CD4-positive, CD25-positive, alpha-beta regulatory T cell (primary cell): ENCODE measurements at regions not wholly inside any gene's neighbourhood (a gene's known extent, or its start where the extent isn't known, plus 50 kb on each side); places are given as distances from the start of the nearest gene placed in this dataset.

Source experiments
- ATAC-seq, 2 donors: fragments of 150-1000 bp; cut with Tn5 transposase; one replicate each; pipeline ENCODE4 v1.10.0; 2021; ENCODE audit warnings: low read depth in 2 of 2, moderate number of reproducible peaks in 2 of 2, moderate library complexity in 1 of 2
- DNase-seq, 3 donors: peaks; one replicate each; pipeline versions ENCODE4 v3.0.0 to v3.0.0-alpha.2; 2012 to 2022; ENCODE audit warnings: mixed read lengths in 1 of 3
- H3K27ac ChIP-seq: one replicate; pipeline ENCODE4 v1.7.0; 2013; ENCODE audit warnings: mild to moderate bottlenecking, low read length; ENCODE audit not compliant: insufficient read depth, poor library complexity, severe bottlenecking
- H3K27me3 ChIP-seq: one replicate; pipeline ENCODE4 v1.7.0; 2013; ENCODE audit warnings: low read length; ENCODE audit not compliant: control insufficient read depth, insufficient read depth
- H3K36me3 ChIP-seq: one replicate; pipeline ENCODE4 v1.7.0; 2013; ENCODE audit warnings: mild to moderate bottlenecking, low read length, moderate library complexity; ENCODE audit not compliant: control insufficient read depth, insufficient read depth
- H3K4me1 ChIP-seq: 2 replicates; pipeline ENCODE4 v1.7.0; 2013; ENCODE audit warnings: mild to moderate bottlenecking, low read length; ENCODE audit not compliant: insufficient read depth, control insufficient read depth, poor library complexity, severe bottlenecking
- H3K4me3 ChIP-seq: one replicate; pipeline ENCODE4 v1.7.0; 2013; ENCODE audit warnings: low read depth, mild to moderate bottlenecking, low read length, moderate library complexity
- H3K9me3 ChIP-seq, 2 experiments: 1 replicate in 1 of 2; 2 replicates in 1 of 2; pipeline ENCODE4 v1.7.0; 2013; ENCODE audit warnings: low read length in 2 of 2, mild to moderate bottlenecking in 1 of 2, moderate library complexity in 1 of 2; ENCODE audit not compliant: control insufficient read depth in 2 of 2
- H3K27ac Mint-ChIP-seq, 3 donors: one replicate each; pipeline ENCODE4 v1.8.0; 2020 to 2022; ENCODE audit warnings: mild to moderate bottlenecking in 3 of 3, mixed read lengths in 3 of 3, moderate library complexity in 2 of 3
- H3K27me3 Mint-ChIP-seq: one replicate; pipeline ENCODE4 v1.8.0; 2022; ENCODE audit warnings: mild to moderate bottlenecking, mixed read lengths
- H3K36me3 Mint-ChIP-seq: one replicate; pipeline ENCODE4 v1.8.0; 2020; ENCODE audit warnings: mixed read lengths
- H3K4me1 Mint-ChIP-seq, 4 donors: one replicate each; pipeline ENCODE4 v1.8.0; 2020 to 2022; ENCODE audit warnings: mixed read lengths in 4 of 4, mild to moderate bottlenecking in 1 of 4
- H3K4me3 Mint-ChIP-seq, 4 donors: one replicate each; pipeline ENCODE4 v1.8.0; 2020 to 2022; ENCODE audit warnings: mild to moderate bottlenecking in 4 of 4, mixed read lengths in 4 of 4, moderate library complexity in 3 of 4
- H3K9me3 Mint-ChIP-seq, 7 donors: one replicate each; pipeline ENCODE4 v1.8.0; 2020 to 2022; ENCODE audit warnings: mixed read lengths in 7 of 7, mild to moderate bottlenecking in 3 of 7, moderate library complexity in 2 of 7

DNA sequence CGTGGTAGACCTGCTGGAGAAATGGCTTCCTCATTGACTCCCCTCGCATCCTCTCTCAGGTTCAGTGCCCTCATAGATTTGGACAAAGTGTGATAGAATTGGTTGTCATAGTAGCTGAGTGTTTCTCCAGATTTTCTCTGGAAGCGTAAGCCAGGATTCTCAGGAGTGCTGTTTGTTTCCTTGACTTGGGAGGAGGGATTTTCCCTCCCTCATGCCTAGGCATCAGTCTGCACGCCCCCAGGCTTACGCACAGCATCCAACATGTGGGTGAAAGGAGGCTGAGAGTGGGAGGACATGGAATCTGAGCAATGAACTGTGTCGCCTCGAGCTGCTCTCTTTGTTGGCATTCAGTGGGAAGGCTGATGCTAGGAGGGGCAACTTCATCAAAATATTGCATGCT is 503.5 kb downstream of the LTN1 start:
- Histone ChIP-seq H3K27me3 (no peaks in the 10 kb centered on the region), H3K36me3 (no peaks in the 10 kb centered on the region), H3K4me3 (no peak overlapping the region), H3K27ac (no peak overlapping the region), H3K4me1 (no peaks in the 10 kb centered on the region), H3K9me3 (no peaks in the 10 kb centered on the region)
- Mint-ChIP-seq H3K4me1 (no peaks in the 10 kb centered on the region), H3K27me3 (no peaks in the 10 kb centered on the region), H3K9me3 (peaks cover 0 to 3% (median 0%) of the 10 kb centered on the region in 7 donors), H3K36me3 (no peaks in the 10 kb centered on the region), H3K4me3 (no peak overlapping the region), H3K27ac (no peak overlapping the region)
- DNase-seq (no peak), ATAC-seq (no peak)

DNA sequence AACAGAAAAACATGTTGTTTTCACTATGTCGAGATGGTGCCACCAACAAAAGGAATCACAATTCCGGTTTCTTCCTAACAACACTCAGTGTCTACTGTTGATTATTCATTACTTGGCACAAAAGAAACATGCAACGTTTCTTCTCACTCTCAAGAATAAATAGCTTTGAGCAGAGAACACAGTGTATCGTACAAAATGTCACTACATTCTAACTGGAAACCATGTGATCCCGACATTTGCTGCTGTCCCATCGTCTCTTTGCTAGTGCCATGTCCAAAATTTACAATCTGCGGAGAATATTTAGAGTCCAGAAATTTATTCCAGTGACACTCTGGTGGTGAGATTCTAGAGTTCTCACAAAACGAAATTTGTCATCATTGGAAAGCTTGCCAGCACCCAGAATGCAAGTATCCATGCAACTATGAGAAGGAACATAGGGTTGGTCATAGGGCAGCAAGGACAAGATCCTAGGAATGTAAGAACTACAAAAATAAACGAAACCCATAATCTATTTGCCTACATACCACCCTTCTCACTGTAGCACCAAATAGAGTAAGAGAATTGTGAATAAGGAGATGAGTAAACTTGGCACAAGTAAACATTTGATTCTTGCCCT is 505.1 kb downstream of the LTN1 start:
- Histone ChIP-seq H3K36me3 (no peaks in the 10 kb centered on the region), H3K4me3 (no peak overlapping the region), H3K27me3 (no peaks in the 10 kb centered on the region), H3K4me1 (no peaks in the 10 kb centered on the region), H3K9me3 (no peaks in the 10 kb centered on the region), H3K27ac (no peak overlapping the region)
- Mint-ChIP-seq H3K27me3 (no peaks in the 10 kb centered on the region), H3K4me1 (no peaks in the 10 kb centered on the region), H3K4me3 (no peak overlapping the region), H3K9me3 (peaks cover 0 to 3% (median 0%) of the 10 kb centered on the region in 7 donors), H3K36me3 (no peaks in the 10 kb centered on the region), H3K27ac (no peak overlapping the region)
- DNase-seq (no peak), ATAC-seq (no peak)

DNA sequence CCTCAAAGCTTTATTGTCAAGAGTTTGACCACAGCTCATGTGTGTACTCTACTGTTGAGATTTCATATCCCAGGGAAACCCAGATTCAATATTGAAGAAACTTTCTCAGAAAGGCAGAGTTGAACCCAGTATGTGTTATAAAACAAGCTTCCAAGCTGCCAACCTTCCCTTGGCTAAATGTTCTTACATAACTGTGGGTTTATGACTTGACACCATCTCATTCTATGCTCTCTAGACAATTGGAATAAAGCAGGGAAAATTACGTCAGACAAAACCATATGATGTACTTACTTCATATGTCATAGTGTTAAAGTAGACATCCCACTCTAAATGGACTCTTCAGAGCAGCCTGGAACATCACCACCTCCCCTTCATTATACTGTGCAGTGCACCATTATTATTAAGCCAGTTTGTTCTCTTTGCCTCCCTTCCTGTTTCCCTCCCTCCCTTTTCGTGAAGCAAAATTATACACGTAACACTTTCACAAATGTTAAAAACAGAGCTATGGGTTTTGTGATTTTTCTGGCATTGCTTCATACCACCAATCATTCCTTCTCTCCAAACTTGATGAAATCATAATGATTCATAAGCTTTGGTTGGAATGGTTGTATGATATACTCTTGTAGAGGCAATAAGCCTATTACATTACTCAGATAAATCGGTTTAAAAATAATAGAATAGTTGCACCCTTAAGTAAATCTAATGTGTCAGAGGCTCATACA is 507.2 kb downstream of the LTN1 start:
- ATAC-seq: no peak
- no peak for DNase-seq
- no peaks in the 10 kb centered on the region for H3K27me3 Mint-ChIP-seq
- no peak overlapping the region for H3K27ac Mint-ChIP-seq
- H3K27ac ChIP-seq: no peak overlapping the region
- no peaks in the 10 kb centered on the region for H3K4me1 ChIP-seq
- no peak overlapping the region for H3K4me3 ChIP-seq
- no peaks in the 10 kb centered on the region for H3K4me1 Mint-ChIP-seq
- no peaks in the 10 kb centered on the region for H3K36me3 ChIP-seq
- H3K36me3 Mint-ChIP-seq: no peaks in the 10 kb centered on the region
- H3K27me3 ChIP-seq: no peaks in the 10 kb centered on the region
- peaks cover 0 to 3% (median 0%) of the 10 kb centered on the region in 7 donors for H3K9me3 Mint-ChIP-seq
- no peak overlapping the region for H3K4me3 Mint-ChIP-seq
- no peaks in the 10 kb centered on the region for H3K9me3 ChIP-seq

DNA sequence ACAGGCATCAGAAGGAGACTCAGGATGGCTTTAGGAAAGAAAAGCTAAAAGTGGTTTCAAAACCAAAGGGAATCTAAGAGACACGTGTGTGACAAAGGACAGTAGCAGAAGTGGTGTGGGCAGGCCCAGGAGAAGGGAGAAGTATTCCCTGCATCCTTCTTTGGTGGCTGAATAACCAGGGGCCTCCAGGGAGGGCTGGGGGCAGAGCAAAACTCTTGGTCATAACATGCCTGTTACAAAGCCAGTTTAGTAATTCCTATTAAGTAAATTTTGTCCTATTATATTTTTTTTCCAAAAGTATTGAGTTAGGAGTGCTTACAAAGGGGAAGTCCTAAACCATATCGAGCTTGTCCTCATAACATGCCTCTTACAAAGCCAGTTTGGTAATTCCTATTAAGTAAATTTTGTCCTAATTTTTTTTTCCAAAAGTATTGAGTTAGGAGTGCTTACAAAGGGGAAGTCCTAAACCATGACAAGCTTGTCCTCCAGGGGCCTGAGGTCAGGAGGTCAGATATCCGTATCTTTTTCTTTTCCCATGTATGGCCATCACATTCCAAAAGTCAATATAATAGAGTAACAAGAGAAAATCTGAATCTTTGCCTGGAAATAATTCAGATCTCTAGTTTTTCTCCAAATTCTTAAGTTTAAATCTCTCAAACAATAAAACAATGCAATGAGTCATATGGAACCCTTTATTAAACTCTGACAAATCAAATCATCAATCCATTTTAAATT is 509.2 kb downstream of the LTN1 start:
- H3K4me1 ChIP-seq: no peaks in the 10 kb centered on the region
- no peaks in the 10 kb centered on the region for H3K36me3 ChIP-seq
- ATAC-seq: no peak
- Mint-ChIP-seq H3K9me3 (peaks cover 0 to 3% (median 0%) of the 10 kb centered on the region in 7 donors), H3K4me3 (no peak overlapping the region), H3K27ac (no peak overlapping the region), H3K27me3 (no peaks in the 10 kb centered on the region), H3K4me1 (no peaks in the 10 kb centered on the region), H3K36me3 (no peaks in the 10 kb centered on the region)
- DNase-seq: no peak
- H3K27me3 ChIP-seq: no peaks in the 10 kb centered on the region
- no peaks in the 10 kb centered on the region for H3K9me3 ChIP-seq
- no peak overlapping the region for H3K4me3 ChIP-seq
- H3K27ac ChIP-seq: no peak overlapping the region

DNA sequence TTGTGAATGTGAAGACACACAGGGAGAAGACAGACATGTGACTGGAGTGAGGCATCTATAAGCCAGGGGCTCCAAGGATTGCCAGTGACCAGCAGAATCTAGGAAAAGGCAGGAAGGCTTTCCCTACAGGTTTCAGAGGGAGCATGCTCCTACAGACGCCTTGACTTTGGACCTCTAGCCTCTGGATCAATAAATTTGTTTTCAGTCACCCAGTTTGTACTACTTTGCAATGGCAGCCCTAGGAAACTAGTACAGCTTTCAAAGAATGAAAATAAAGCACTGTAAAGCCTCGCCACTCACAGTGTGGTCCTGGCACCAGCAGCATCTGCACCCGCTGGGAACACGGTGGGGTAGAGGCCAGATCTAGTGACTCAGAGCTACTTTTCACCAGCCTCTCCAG is 510.0 kb downstream of the LTN1 start:
- Histone ChIP-seq H3K9me3 (no peaks in the 10 kb centered on the region), H3K36me3 (no peaks in the 10 kb centered on the region), H3K4me1 (no peaks in the 10 kb centered on the region), H3K4me3 (no peak overlapping the region), H3K27ac (no peak overlapping the region), H3K27me3 (no peaks in the 10 kb centered on the region)
- no peak overlapping the region for H3K4me3 Mint-ChIP-seq
- H3K27me3 Mint-ChIP-seq: no peaks in the 10 kb centered on the region
- ATAC-seq (no peak), DNase-seq (no peak)
- H3K27ac Mint-ChIP-seq: no peak overlapping the region
- peaks cover 0 to 3% (median 0%) of the 10 kb centered on the region in 7 donors for H3K9me3 Mint-ChIP-seq
- no peaks in the 10 kb centered on the region for H3K4me1 Mint-ChIP-seq
- H3K36me3 Mint-ChIP-seq: no peaks in the 10 kb centered on the region

DNA sequence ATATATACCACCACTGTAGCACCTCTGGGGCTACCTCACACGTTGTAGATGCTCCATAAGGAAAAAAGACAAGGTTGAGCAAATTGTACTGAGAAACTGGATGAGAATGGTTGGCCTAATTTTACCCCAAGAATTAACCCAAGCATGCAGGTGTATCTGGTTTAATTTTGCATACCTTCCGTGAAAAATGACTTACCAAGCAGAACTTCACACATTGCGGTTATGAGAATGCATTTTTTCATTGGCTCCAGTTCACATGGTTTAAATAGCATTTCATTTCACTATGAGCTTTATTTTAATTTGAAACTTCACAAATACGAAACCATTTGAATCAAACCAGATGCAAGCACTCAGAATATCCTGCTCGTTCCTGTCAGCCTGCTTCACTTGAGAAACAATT is 512.2 kb downstream of the LTN1 start:
- Mint-ChIP-seq H3K4me3 (no peak overlapping the region), H3K9me3 (peaks cover 0 to 4% (median 0%) of the 10 kb centered on the region in 7 donors), H3K27me3 (no peaks in the 10 kb centered on the region), H3K4me1 (no peaks in the 10 kb centered on the region), H3K27ac (no peak overlapping the region), H3K36me3 (no peaks in the 10 kb centered on the region)
- no peak for ATAC-seq
- H3K27ac ChIP-seq: no peak overlapping the region
- no peaks in the 10 kb centered on the region for H3K9me3 ChIP-seq
- H3K4me3 ChIP-seq: no peak overlapping the region
- DNase-seq: no peak
- H3K27me3 ChIP-seq: no peaks in the 10 kb centered on the region
- no peaks in the 10 kb centered on the region for H3K4me1 ChIP-seq
- no peaks in the 10 kb centered on the region for H3K36me3 ChIP-seq

DNA sequence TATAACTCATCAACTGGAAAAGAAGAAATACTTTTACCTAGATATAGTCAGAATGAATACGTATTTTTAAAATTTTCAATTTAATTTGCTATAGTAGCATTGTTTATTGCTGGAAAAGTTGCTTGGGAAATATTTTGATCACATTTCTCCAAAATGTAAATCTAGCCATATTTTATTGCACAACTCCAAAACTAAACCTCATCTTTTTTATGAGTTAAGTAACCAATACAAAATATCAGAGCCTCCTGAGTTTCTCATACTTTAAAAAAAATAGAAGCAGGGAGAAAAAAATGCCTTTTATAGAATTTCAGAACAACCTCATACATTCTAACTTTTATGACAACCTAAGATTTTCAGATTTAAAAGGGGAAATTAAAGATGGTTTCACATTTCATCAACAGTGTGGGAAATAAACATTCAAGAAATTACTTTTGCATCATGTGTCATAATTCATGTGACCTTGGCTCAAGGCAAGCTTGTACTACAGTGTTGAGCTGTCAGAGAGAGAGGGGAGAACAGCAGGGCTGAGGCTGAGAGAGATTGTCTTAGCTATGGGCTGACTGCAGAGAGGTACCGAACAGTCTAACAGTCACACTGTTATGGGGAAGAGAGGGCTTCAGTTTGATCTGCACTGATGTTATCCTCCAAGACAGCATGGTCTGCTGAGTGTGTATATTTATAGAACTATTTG is 519.0 kb downstream of the LTN1 start:
- H3K4me1 Mint-ChIP-seq: no peaks in the 10 kb centered on the region
- no peak overlapping the region for H3K4me3 Mint-ChIP-seq
- no peaks in the 10 kb centered on the region for H3K27me3 Mint-ChIP-seq
- ATAC-seq (no peak), DNase-seq (no peak)
- no peaks in the 10 kb centered on the region for H3K4me1 ChIP-seq
- H3K9me3 Mint-ChIP-seq: peaks cover 0 to 4% (median 0%) of the 10 kb centered on the region in 7 donors
- H3K27ac Mint-ChIP-seq: no peak overlapping the region
- no peak overlapping the region for H3K27ac ChIP-seq
- H3K4me3 ChIP-seq: no peak overlapping the region
- H3K9me3 ChIP-seq: no peaks in the 10 kb centered on the region
- H3K27me3 ChIP-seq: no peaks in the 10 kb centered on the region
- no peaks in the 10 kb centered on the region for H3K36me3 ChIP-seq
- H3K36me3 Mint-ChIP-seq: no peaks in the 10 kb centered on the region
